ENCODE measurements at regions not wholly inside any gene's neighbourhood (a gene's known extent, or its start where the extent isn't known, plus 50 kb on each side); places are given as distances from the start of the nearest gene placed in this dataset.

GRCh38 chr10:105726149-105726548, 1085.1 kb downstream of the SORCS3 start:
- DNase-seq (ENCODE audit: low read depth) = no peak

GRCh38 chr10:105725007-105725406, 1083.9 kb downstream of the SORCS3 start:
- DNase-seq (ENCODE audit: low read depth) = no peak

DNA sequence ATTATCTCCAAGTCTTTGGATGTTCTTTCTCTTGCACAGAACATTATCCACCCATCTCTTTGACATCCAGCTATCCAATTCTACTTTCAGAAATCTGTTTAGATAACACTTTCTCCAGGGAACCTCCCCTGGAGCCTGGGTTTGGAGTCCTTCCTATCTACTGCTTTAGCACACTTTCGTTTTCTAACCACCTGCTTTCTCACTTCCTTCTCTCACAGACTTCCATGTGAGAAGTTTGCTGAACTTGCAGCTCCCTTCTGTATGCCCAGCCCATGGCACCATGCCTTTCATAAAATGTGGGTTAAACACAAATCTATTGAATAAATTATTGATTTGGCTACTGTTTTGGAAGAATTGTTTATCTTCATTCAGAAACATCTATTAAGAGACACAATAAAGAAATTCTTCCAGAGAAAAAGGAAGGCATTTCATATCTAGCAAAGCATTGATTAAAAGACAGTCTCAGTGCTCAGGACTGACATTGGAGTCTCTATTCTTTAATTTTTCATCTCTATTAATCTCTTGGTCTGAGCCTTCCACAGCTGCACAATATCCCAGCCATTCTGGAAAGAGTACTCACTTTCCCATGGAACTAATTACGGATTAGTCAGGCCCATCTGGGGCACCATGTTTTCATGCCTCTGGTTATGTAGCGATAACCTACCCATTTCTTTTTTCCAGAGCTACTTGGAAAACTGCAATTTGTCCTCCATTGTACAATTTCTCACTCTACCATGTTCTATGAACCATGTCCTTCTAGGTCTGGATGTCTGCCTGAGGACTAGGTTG, 1077.3 kb downstream of the SORCS3 start:
- DNase-seq (ENCODE audit: low read depth) = no peak

GRCh38 chr10:105714728-105715127, 1073.6 kb downstream of the SORCS3 start:
- DNase-seq (ENCODE audit: low read depth) = no peak

- DNase-seq (ENCODE audit: low read depth) = no peak
Measured at GRCh38 chr10:105707603-105708002, 1066.5 kb downstream of the SORCS3 start.

DNA sequence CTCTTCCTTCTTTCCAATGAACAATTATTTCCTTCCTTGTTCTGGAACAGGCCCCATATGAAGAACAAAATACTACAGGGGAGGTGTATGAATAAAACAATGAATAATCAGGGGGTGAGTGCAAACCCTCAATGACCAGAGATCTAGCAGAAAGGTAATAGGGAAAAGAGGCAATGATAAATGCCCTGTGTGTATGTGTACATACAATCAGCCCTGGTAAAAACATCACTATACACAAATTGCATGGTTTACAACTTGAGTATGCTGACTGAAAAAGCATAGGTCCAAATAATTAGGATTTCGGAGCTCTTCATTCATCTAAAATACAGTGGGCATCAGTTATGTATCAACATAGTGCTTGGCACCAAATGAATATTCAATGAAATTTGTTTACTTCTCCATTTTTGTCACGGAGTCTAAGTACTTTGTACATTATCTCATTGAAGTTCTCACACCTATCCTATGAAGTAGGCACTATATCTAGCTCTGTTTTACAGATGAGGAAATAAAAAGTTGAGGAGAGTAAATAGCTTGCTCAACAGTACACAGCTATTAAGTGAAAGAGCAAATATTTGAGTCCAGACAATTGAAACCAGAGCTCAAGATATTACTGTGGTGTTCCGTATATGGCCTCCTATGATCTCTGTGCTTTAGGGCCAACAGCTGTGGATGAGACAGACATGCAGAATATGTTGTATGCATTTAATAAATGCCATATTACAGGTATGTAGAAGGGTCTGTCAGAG, 1065.4 kb downstream of the SORCS3 start:
- DNase-seq (ENCODE audit: low read depth) = no peak

DNA sequence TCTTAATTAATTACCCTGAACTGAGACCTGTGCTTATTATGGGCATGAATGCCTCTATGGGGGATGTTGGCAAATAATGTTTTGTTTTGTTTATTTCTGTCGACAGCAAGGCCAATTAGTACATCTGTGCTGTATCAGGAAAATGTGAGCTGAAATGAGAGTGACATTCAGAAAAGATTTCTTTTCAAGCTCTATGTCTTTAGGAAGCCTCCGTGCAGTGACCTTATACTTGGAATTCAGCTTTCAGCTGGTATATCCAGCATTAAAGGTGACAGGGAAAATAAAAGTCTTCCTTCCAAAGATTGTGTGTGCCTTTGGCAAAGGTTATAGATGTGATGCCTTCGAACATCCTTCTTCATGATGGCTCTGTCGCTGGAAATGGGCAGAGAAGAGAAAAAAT, 1061.1 kb downstream of the SORCS3 start:
- no peak for DNase-seq (ENCODE audit: low read depth)

DNA sequence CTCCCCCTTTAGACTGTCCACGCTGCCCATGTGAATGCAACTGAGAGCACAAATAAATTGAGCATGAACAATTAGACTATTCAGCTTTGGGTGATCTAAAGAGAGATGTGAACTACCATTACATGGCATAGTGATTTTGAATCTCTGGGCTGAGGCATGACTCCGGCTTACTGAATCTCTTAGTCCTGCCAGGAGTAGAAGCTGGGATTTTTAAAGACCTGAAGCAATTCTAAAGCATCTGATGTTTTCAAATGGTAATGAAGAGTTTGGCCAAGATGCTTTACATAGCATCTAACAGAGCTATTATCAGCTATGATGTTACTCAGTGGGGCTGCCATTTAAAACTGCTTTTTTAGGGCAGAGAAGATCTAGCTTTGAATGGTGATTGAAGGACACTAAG, 1059.1 kb downstream of the SORCS3 start:
- DNase-seq (ENCODE audit: low read depth) = no peak

GRCh38 chr10:105699504-105699903, 1058.4 kb downstream of the SORCS3 start:
- DNase-seq (ENCODE audit: low read depth) = no peak

DNA sequence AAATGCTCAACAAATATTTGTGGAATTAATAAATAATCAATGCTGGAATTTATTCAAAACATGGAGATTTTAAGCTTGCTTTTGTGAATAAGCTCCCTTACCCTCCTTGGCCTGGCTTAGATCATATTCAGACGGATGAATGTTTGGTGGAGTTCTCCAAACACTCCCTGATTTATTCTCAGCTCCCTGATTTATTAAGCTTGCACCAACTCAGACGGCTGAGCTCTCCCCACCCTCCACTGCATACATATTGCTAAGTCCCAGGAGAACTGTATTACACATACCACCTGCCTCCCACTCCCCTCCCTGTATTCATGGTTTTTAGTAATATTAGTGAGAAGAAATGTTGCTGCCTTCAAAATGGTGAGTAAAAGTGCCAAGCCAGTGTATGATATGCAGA, 1057.5 kb downstream of the SORCS3 start:
- DNase-seq (ENCODE audit: low read depth) = no peak

DNA sequence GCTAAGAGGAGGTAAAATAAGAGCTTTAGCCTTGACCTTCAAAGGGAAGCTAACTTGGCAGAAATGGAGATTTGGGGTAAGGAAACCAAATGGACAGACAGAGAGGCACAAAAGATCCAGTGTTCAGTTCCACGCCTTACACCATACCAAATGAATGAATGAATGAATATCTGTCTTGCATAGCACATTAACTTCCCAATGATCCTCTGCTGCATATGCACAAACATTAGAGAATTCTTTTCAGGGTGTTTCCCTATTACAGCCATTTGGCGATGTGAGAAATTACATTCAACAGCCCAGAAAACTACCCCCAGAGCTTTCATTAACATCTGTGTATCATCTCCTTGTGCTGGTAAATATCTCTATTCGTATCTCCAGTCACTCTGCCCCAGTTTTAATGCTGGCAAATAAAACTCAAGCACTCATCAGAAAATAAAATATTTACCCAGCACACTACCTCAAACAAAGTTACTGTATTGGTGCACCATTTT, 1056.2 kb downstream of the SORCS3 start:
- no peak for DNase-seq (ENCODE audit: low read depth)

- no peak for DNase-seq (ENCODE audit: low read depth)
Measured at GRCh38 chr10:105691811-105692210, 1050.7 kb downstream of the SORCS3 start.

DNA sequence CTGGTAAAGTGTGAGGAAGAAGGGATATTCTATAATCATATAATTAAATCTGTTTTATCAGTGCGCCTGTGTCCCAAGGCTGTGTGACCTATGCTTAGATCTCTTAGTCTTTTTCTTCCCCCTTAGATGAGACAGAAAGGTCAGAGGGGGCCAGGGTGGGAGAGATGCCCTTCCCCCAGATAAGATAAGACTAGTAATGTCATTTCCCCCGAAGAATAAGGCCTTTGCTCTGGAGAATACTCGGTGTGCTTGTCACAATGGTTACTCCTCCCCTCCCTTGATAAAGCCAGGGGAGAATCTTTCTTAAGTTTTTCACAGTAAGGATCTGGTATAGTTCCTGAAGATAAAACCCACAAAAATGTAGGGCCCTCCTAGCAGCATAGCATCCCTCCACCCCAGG, 1041.8 kb downstream of the SORCS3 start:
- DNase-seq (ENCODE audit: low read depth) = no peak

GRCh38 chr10:105681051-105681450, 1040.0 kb downstream of the SORCS3 start:
- DNase-seq (ENCODE audit: low read depth) = no peak

- DNase-seq (ENCODE audit: low read depth) = no peak
Measured at GRCh38 chr10:105679781-105680180, 1038.7 kb downstream of the SORCS3 start.

DNA sequence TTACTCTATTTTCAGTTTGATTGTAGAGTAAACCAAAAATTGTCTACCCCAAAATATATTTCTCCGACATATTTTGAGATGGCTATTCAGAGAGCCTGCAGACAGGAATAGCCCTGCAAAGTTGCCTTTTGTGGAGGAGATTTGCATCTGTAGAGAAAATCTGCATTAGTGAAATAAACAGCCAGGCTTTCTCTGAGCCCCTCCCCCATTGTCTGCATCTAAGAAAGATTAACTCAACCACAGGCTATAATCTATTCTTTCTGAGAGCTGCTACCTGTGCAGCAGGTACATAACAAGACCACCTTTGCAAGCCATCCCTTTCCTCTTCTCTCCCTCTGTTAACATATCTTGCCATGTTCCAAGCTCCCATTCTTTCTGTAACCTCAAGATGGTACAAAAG, 1034.2 kb downstream of the SORCS3 start:
- no peak for DNase-seq (ENCODE audit: low read depth)

GRCh38 chr10:105674448-105674847, 1033.4 kb downstream of the SORCS3 start:
- no peak for DNase-seq (ENCODE audit: low read depth)

DNA sequence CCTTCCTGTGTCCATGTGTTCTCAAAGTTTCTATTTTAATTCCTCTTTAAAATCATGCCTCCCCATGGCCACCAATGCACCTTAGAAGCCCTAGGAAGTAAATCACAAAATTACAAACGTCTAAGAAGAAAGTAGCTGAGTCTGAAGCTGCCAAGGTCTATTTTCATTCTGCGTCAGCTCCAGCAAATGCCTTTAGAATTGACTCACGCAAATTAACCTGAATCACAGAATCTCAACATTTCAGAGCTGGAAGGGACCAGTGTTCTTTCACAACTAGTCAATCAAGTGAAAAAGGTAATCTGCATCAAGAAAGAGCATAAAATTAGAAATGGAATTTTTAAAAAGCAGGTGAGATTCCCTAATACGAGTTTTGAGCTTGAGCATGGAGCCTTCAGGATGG, 1017.6 kb downstream of the SORCS3 start:
- DNase-seq (ENCODE audit: low read depth) = no peak

DNA sequence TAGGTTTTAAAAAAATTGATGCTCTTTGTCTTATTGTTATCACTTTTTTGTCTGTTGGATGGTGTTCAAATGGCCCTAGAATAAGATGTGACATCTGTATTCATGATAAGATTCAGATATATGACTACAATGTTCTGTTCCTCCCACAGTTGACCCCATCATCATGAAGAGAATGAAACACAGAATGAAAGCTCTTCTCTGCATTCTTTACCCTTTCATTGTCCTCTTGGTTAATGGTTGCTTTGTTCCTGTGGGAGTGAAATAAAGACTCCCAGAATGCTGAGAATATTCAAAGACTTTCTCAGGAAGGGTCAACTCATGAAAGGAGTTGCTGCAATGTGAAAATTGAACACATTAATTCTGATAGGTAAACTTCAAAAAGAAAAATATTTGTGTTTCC, 1015.8 kb downstream of the SORCS3 start:
- DNase-seq (ENCODE audit: low read depth) = no peak

- no peak for DNase-seq (ENCODE audit: low read depth)
Measured at GRCh38 chr10:105650306-105650705, 1009.2 kb downstream of the SORCS3 start.

DNA sequence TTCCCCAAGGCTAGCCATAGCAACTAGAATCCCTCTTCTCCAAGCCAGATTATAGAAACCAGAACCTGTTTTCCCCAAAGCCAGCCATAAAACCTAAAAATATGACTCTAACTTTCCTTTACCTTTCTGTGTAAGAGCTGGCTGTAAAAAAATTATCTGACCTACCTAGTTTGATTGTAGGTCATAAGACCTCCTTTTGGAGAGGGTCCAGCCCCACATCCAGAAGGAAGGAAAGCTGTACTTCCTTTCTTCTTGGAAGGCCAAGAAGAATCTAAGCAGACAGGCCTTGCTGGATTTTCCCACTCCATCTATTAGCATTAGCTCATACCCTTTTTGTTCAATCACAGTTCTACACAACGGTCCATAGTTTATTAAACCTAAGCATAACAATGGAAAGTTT, 1006.3 kb downstream of the SORCS3 start:
- DNase-seq (ENCODE audit: low read depth) = no peak

- DNase-seq (ENCODE audit: low read depth) = no peak
Measured at GRCh38 chr10:105644978-105645377, 1003.9 kb downstream of the SORCS3 start.

GRCh38 chr10:105644559-105644958, 1003.5 kb downstream of the SORCS3 start:
- no peak for DNase-seq (ENCODE audit: low read depth)
